Kidney epithelial cell (primary cell): ENCODE measurements at regions not wholly inside any gene's neighbourhood (a gene's known extent, or its start where the extent isn't known, plus 50 kb on each side); places are given as distances from the start of the nearest gene placed in this dataset.

Experiments used
- DNase-seq: peaks from one replicate; pipeline ENCODE4 v3.0.0-alpha.2; 2010; ENCODE audit warnings: low read depth
- H3K27me3 ChIP-seq: 2 replicates; pipeline ENCODE4 v1.6.0; 2011; ENCODE audit warnings: low read length; ENCODE audit not compliant: control insufficient read depth, insufficient read depth
- H3K36me3 ChIP-seq: 2 replicates; pipeline ENCODE4 v1.5.1; 2011; ENCODE audit warnings: low read length; ENCODE audit not compliant: control insufficient read depth, insufficient read depth
- H3K4me3 ChIP-seq: 2 replicates; pipeline ENCODE4 v1.5.1; 2011; ENCODE audit warnings: low read depth, mild to moderate bottlenecking, control low read depth, low read length
- TF ChIP-seq, protein P1 (sequence below): IDR thresholded peaks from 2 replicates; pipeline ENCODE4 v1.5.1; 2011; ENCODE audit warnings: mild to moderate bottlenecking, moderate library complexity, low read length, control low read depth, inconsistent platforms; ENCODE audit not compliant: insufficient read depth, poor library complexity, severe bottlenecking

GRCh38 chr13:65347420-65348030 is 1882.6 kb downstream of the PCDH9 start:
- H3K27me3 ChIP-seq = no peaks in the 10 kb centered on the region
- no peak for DNase-seq
- H3K4me3 ChIP-seq = no peak overlapping the region
- H3K36me3 ChIP-seq = no peaks in the 10 kb centered on the region
- TF ChIP-seq, protein P1, sequence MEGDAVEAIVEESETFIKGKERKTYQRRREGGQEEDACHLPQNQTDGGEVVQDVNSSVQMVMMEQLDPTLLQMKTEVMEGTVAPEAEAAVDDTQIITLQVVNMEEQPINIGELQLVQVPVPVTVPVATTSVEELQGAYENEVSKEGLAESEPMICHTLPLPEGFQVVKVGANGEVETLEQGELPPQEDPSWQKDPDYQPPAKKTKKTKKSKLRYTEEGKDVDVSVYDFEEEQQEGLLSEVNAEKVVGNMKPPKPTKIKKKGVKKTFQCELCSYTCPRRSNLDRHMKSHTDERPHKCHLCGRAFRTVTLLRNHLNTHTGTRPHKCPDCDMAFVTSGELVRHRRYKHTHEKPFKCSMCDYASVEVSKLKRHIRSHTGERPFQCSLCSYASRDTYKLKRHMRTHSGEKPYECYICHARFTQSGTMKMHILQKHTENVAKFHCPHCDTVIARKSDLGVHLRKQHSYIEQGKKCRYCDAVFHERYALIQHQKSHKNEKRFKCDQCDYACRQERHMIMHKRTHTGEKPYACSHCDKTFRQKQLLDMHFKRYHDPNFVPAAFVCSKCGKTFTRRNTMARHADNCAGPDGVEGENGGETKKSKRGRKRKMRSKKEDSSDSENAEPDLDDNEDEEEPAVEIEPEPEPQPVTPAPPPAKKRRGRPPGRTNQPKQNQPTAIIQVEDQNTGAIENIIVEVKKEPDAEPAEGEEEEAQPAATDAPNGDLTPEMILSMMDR = no peak

- no peak for DNase-seq
- Histone ChIP-seq H3K36me3 (no peaks in the 10 kb centered on the region), H3K4me3 (no peak overlapping the region), H3K27me3 (no peaks in the 10 kb centered on the region)
- TF ChIP-seq, protein P1 = no peak
These were observed 1886.1 kb downstream of the PCDH9 start for GRCh38 chr13:65343898-65344663.

GRCh38 chr13:65342541-65343337 is 1887.4 kb downstream of the PCDH9 start:
- Histone ChIP-seq H3K27me3 (no peaks in the 10 kb centered on the region), H3K4me3 (no peak overlapping the region), H3K36me3 (no peaks in the 10 kb centered on the region)
- TF ChIP-seq, protein P1 = no peak
- no peak for DNase-seq

GRCh38 chr13:65339241-65339640 is 1890.9 kb downstream of the PCDH9 start:
- DNase-seq = no peak
- Histone ChIP-seq H3K27me3 (no peaks in the 10 kb centered on the region), H3K4me3 (no peak overlapping the region), H3K36me3 (no peaks in the 10 kb centered on the region)
- TF ChIP-seq, protein P1 = no peak

- H3K4me3 ChIP-seq = no peak overlapping the region
- TF ChIP-seq, protein P1 = no peak
- H3K27me3 ChIP-seq = no peaks in the 10 kb centered on the region
- no peaks in the 10 kb centered on the region for H3K36me3 ChIP-seq
- no peak for DNase-seq
These were observed 1893.2 kb downstream of the PCDH9 start for GRCh38 chr13:65336916-65337315.
